SK-N-SH treated with all-trans-retinoic acid at 6 μM for 48 hours (cell line): ENCODE measurements at regions not wholly inside any gene's neighbourhood (a gene's known extent, or its start where the extent isn't known, plus 50 kb on each side); places are given as distances from the start of the nearest gene placed in this dataset.

Source experiments
- ATAC-seq: fragments of 200-7000 bp; cut with Tn5 transposase; 3 replicates; pipeline ENCODE4 v1.9.1; 2020; ENCODE audit warnings: mild to moderate bottlenecking, moderate library complexity
- ARNTL ChIP-seq: fragments of 450-650 bp; formaldehyde crosslinking; IDR thresholded peaks from 2 replicates; pipeline ENCODE4 v1.5.0; 2020; ENCODE audit warnings: low read depth, mild to moderate bottlenecking, moderate library complexity, borderline replicate concordance
- CSDC2 ChIP-seq: fragments of 250-450 bp; sonication (Bioruptor Pico); IDR thresholded peaks from 2 replicates; pipeline ENCODE4 v1.5.0; 2020; ENCODE audit warnings: mild to moderate bottlenecking, moderate library complexity
- ESRRG ChIP-seq: fragments of 250-450 bp; sonication (Bioruptor Pico); IDR thresholded peaks from 2 replicates; pipeline ENCODE4 v1.6.1; 2021; ENCODE audit warnings: mild to moderate bottlenecking
- GLIS3 ChIP-seq: fragments of 250-450 bp; sonication (Bioruptor Pico); IDR thresholded peaks from 2 replicates; pipeline ENCODE4 v1.5.0; 2020; ENCODE audit warnings: mild to moderate bottlenecking, moderate library complexity
- ISL1 ChIP-seq: fragments of 250-450 bp; sonication (Bioruptor Pico); IDR thresholded peaks from 2 replicates; pipeline ENCODE4 v2.1.2; 2022; ENCODE audit warnings: mild to moderate bottlenecking, moderate library complexity
- PPARA ChIP-seq: fragments of 250-450 bp; sonication (Bioruptor Pico); IDR thresholded peaks from 2 replicates; pipeline ENCODE4 v1.5.0; 2020; ENCODE audit warnings: mild to moderate bottlenecking, borderline replicate concordance
- RARB ChIP-seq: fragments of 250-450 bp; sonication (Bioruptor Pico); IDR thresholded peaks from 2 replicates; pipeline ENCODE4 v1.8.0; 2021; ENCODE audit warnings: mild to moderate bottlenecking, moderate library complexity
- SNAI2 ChIP-seq: fragments of 250-450 bp; sonication (Bioruptor Pico); IDR thresholded peaks from 2 replicates; pipeline ENCODE4 v1.5.0; 2020; ENCODE audit warnings: mild to moderate bottlenecking, moderate library complexity
- ZC3H10 ChIP-seq: fragments of 250-450 bp; sonication (Bioruptor Pico); IDR thresholded peaks from 2 replicates; pipeline ENCODE4 v1.5.1; 2021; ENCODE audit warnings: mild to moderate bottlenecking, moderate library complexity
- ZFP3 ChIP-seq: fragments of 250-450 bp; sonication (Bioruptor Pico); IDR thresholded peaks from 2 replicates; pipeline ENCODE4 v1.5.0; 2020; ENCODE audit warnings: mild to moderate bottlenecking, moderate library complexity
- ZFP30 ChIP-seq: fragments of 450-650 bp; formaldehyde crosslinking; IDR thresholded peaks from 2 replicates; pipeline ENCODE4 v1.5.0; 2022; ENCODE audit warnings: mild to moderate bottlenecking, moderate library complexity
- ZNF565 ChIP-seq: fragments of 450-650 bp; formaldehyde crosslinking; conservative IDR thresholded peaks from 2 replicates; pipeline ENCODE4 v1.5.0; 2020; ENCODE audit warnings: low read depth, mild to moderate bottlenecking, moderate library complexity
- ZNF70 ChIP-seq: fragments of 450-650 bp; formaldehyde crosslinking; IDR thresholded peaks from 2 replicates; pipeline ENCODE4 v1.5.0; 2020; ENCODE audit warnings: mild to moderate bottlenecking, moderate library complexity
- ZNF8 ChIP-seq: fragments of 450-650 bp; formaldehyde crosslinking; IDR thresholded peaks from 2 replicates; pipeline ENCODE4 v1.5.0; 2020; ENCODE audit warnings: mild to moderate bottlenecking, moderate library complexity
- TF ChIP-seq, protein P1 (sequence below): fragments of 250-450 bp; sonication (Bioruptor Pico); IDR thresholded peaks from 2 replicates; pipeline ENCODE4 v1.8.0; 2021; ENCODE audit warnings: low read depth, mild to moderate bottlenecking, moderate library complexity, borderline replicate concordance
- TF ChIP-seq, protein P2 (sequence below): fragments of 250-450 bp; sonication (Bioruptor Pico); IDR thresholded peaks from 2 replicates; pipeline ENCODE4 v1.5.1; 2021; ENCODE audit warnings: mild to moderate bottlenecking, moderate library complexity
- TF ChIP-seq, protein P3 (sequence below): fragments of 250-450 bp; sonication (Bioruptor Pico); IDR thresholded peaks from 2 replicates; pipeline ENCODE4 v1.5.0; 2020; ENCODE audit warnings: mild to moderate bottlenecking, moderate library complexity
- TF ChIP-seq, protein P4 (sequence below): fragments of 250-450 bp; sonication (Bioruptor Pico); IDR thresholded peaks from 2 replicates; pipeline ENCODE4 v1.8.0; 2020; ENCODE audit warnings: mild to moderate bottlenecking, moderate library complexity, borderline replicate concordance
- TF ChIP-seq, protein P5 (sequence below): fragments of 250-450 bp; sonication (Bioruptor Pico); IDR thresholded peaks from 2 replicates; pipeline ENCODE4 v1.5.1; 2020; ENCODE audit warnings: low read depth, mild to moderate bottlenecking, moderate library complexity

DNA sequence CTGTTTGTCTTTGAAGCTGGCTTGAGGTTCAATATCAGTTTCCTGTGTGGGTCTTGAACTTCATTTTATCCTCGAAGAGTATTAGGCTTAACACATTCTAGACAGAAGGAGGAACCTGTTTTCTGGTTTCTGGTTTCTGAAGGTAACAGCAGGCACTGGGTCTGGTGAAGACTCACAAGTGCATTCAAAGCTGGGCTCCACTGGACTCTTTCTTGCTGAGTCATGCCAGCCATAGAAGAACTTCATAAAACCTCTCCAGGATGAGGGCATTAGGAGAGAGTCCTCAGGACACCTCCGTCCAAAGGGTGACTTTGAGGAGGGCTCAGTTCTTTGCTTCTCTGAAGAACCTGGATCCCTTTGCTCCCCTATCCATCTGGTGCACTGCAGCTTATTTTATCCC lies 668.6 kb upstream of the SLC10A2 start:
- no peak for TF ChIP-seq ZFP3
- no peak for TF ChIP-seq ZFP30 (CRISPR knock-in tag)
- no peak for TF ChIP-seq ZNF565
- no peak for TF ChIP-seq ZNF70 (CRISPR knock-in tag)
- TF ChIP-seq, protein P1, sequence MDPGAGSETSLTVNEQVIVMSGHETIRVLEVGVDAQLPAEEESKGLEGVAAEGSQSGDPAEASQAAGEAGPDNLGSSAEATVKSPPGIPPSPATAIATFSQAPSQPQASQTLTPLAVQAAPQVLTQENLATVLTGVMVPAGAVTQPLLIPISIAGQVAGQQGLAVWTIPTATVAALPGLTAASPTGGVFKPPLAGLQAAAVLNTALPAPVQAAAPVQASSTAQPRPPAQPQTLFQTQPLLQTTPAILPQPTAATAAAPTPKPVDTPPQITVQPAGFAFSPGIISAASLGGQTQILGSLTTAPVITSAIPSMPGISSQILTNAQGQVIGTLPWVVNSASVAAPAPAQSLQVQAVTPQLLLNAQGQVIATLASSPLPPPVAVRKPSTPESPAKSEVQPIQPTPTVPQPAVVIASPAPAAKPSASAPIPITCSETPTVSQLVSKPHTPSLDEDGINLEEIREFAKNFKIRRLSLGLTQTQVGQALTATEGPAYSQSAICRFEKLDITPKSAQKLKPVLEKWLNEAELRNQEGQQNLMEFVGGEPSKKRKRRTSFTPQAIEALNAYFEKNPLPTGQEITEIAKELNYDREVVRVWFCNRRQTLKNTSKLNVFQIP (CRISPR knock-in tag) = no peak
- TF ChIP-seq ARNTL (CRISPR knock-in tag) = no peak
- TF ChIP-seq PPARA = no peak
- no peak for TF ChIP-seq GLIS3 (CRISPR knock-in tag)
- TF ChIP-seq, protein P2, sequence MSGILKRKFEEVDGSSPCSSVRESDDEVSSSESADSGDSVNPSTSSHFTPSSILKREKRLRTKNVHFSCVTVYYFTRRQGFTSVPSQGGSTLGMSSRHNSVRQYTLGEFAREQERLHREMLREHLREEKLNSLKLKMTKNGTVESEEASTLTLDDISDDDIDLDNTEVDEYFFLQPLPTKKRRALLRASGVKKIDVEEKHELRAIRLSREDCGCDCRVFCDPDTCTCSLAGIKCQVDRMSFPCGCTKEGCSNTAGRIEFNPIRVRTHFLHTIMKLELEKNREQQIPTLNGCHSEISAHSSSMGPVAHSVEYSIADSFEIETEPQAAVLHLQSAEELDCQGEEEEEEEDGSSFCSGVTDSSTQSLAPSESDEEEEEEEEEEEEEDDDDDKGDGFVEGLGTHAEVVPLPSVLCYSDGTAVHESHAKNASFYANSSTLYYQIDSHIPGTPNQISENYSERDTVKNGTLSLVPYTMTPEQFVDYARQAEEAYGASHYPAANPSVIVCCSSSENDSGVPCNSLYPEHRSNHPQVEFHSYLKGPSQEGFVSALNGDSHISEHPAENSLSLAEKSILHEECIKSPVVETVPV (CRISPR knock-in tag) = no peak
- TF ChIP-seq, protein P3, sequence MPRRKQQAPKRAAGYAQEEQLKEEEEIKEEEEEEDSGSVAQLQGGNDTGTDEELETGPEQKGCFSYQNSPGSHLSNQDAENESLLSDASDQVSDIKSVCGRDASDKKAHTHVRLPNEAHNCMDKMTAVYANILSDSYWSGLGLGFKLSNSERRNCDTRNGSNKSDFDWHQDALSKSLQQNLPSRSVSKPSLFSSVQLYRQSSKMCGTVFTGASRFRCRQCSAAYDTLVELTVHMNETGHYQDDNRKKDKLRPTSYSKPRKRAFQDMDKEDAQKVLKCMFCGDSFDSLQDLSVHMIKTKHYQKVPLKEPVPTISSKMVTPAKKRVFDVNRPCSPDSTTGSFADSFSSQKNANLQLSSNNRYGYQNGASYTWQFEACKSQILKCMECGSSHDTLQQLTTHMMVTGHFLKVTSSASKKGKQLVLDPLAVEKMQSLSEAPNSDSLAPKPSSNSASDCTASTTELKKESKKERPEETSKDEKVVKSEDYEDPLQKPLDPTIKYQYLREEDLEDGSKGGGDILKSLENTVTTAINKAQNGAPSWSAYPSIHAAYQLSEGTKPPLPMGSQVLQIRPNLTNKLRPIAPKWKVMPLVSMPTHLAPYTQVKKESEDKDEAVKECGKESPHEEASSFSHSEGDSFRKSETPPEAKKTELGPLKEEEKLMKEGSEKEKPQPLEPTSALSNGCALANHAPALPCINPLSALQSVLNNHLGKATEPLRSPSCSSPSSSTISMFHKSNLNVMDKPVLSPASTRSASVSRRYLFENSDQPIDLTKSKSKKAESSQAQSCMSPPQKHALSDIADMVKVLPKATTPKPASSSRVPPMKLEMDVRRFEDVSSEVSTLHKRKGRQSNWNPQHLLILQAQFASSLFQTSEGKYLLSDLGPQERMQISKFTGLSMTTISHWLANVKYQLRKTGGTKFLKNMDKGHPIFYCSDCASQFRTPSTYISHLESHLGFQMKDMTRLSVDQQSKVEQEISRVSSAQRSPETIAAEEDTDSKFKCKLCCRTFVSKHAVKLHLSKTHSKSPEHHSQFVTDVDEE (CRISPR knock-in tag) = no peak
- no peak for TF ChIP-seq SNAI2 (CRISPR knock-in tag)
- TF ChIP-seq, protein P4, sequence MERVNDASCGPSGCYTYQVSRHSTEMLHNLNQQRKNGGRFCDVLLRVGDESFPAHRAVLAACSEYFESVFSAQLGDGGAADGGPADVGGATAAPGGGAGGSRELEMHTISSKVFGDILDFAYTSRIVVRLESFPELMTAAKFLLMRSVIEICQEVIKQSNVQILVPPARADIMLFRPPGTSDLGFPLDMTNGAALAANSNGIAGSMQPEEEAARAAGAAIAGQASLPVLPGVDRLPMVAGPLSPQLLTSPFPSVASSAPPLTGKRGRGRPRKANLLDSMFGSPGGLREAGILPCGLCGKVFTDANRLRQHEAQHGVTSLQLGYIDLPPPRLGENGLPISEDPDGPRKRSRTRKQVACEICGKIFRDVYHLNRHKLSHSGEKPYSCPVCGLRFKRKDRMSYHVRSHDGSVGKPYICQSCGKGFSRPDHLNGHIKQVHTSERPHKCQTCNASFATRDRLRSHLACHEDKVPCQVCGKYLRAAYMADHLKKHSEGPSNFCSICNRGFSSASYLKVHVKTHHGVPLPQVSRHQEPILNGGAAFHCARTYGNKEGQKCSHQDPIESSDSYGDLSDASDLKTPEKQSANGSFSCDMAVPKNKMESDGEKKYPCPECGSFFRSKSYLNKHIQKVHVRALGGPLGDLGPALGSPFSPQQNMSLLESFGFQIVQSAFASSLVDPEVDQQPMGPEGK (CRISPR knock-in tag) = no peak
- no peak for TF ChIP-seq CSDC2 (CRISPR knock-in tag)
- no peak for TF ChIP-seq RARB
- TF ChIP-seq ZNF8 = no peak
- no peak for TF ChIP-seq ESRRG (CRISPR knock-in tag)
- TF ChIP-seq, protein P5, sequence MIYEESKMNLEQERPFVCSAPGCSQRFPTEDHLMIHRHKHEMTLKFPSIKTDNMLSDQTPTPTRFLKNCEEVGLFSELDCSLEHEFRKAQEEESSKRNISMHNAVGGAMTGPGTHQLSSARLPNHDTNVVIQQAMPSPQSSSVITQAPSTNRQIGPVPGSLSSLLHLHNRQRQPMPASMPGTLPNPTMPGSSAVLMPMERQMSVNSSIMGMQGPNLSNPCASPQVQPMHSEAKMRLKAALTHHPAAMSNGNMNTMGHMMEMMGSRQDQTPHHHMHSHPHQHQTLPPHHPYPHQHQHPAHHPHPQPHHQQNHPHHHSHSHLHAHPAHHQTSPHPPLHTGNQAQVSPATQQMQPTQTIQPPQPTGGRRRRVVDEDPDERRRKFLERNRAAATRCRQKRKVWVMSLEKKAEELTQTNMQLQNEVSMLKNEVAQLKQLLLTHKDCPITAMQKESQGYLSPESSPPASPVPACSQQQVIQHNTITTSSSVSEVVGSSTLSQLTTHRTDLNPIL (CRISPR knock-in tag) = no peak
- ATAC-seq = no peak

DNA sequence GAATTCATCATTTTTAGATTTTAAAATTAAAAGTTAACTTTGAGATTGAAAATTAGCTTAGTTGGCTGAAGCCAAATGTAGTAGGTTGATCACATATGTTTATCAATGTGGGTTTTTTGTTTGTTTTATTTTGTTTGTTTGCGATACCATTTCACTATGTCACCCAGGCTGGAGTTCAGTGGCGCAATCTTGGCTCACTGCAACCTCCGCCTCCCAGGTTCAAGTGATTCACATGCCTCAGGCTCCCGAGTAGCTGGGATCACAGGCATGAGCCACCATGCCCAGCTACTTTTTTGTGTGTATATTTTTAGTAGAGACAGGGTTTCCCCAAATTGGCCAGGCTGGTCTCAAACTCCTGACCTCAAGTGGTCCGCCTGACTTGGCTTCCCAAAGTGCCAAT lies 665.7 kb upstream of the SLC10A2 start:
- no peak for ATAC-seq

DNA sequence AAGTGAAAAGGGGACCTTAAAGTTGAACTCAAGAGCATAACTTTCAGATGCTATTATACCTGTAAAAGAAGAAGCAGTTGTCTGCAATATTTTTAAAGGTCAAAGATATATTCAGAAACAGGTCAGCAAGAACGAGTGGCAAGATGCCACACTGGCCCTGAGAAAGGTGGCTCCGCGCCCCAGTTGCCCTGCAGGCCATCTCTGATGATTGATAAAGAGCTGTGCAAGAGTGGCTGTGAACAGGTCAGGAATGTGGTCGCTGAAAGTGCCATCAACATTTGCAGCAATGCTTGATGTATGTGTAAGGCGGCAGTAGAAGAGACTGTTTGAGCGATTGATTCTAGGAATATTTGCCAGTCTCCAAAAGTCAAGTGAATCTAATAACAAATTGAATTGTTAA lies 664.2 kb upstream of the SLC10A2 start:
- ATAC-seq = no peak
- TF ChIP-seq GLIS3 (CRISPR knock-in tag) (no peak), PPARA (no peak), CSDC2 (CRISPR knock-in tag) (no peak), ISL1 (CRISPR knock-in tag) (no peak), ZC3H10 (CRISPR knock-in tag) (no peak), SNAI2 (CRISPR knock-in tag) (no peak)
- TF ChIP-seq, protein P3 (CRISPR knock-in tag) = no peak
- TF ChIP-seq, protein P5 (CRISPR knock-in tag) = no peak
- TF ChIP-seq, protein P2 (CRISPR knock-in tag) = no peak
- TF ChIP-seq, protein P4 (CRISPR knock-in tag) = no peak

More for the DNA sequence above, 665.7 kb upstream of the SLC10A2 start:
- no peak for TF ChIP-seq RARB
- TF ChIP-seq ISL1 (CRISPR knock-in tag) = no peak
- TF ChIP-seq ESRRG (CRISPR knock-in tag) = no peak
- no peak for TF ChIP-seq ARNTL (CRISPR knock-in tag)
- no peak for TF ChIP-seq PPARA
